Stomach smooth muscle (tissue), 2 donors: ENCODE measurements at regions not wholly inside any gene's neighbourhood (a gene's known extent, or its start where the extent isn't known, plus 50 kb on each side); places are given as distances from the start of the nearest gene placed in this dataset.
"Not testable (repeated sequence)": the region's sequence is repeated elsewhere in the genome, so short reads cannot be mapped to it uniquely, and the experiment has no call there.

Source experiments
- H3K27ac ChIP-seq: one replicate; pipeline ENCODE4 v1.7.0; 2013; ENCODE audit warnings: mild to moderate bottlenecking, low read length, inconsistent platforms
- H3K27me3 ChIP-seq, 2 donors: one replicate each; pipeline ENCODE4 v1.7.0; 2013; ENCODE audit warnings: low read length in 2 of 2; ENCODE audit not compliant: insufficient read depth in 2 of 2, control insufficient read depth in 1 of 2
- H3K36me3 ChIP-seq, 2 donors: one replicate each; pipeline ENCODE4 v1.7.0; 2013; ENCODE audit warnings: low read length in 2 of 2; ENCODE audit not compliant: control insufficient read depth in 2 of 2, insufficient read depth in 2 of 2
- H3K4me1 ChIP-seq: one replicate; pipeline ENCODE4 v1.7.0; 2013; ENCODE audit warnings: low read length; ENCODE audit not compliant: control insufficient read depth, insufficient read depth
- H3K4me3 ChIP-seq, 2 donors: one replicate each; pipeline ENCODE4 v1.7.0; 2013; ENCODE audit warnings: low read length in 2 of 2
- H3K9ac ChIP-seq, 2 donors: one replicate each; pipeline ENCODE4 v1.7.0; 2013; ENCODE audit warnings: low read length in 2 of 2, mild to moderate bottlenecking in 1 of 2
- H3K9me3 ChIP-seq, 2 donors: one replicate each; pipeline ENCODE4 v1.7.0; 2013; ENCODE audit warnings: low read length in 2 of 2; ENCODE audit not compliant: control insufficient read depth in 2 of 2
- donor health status: healthy.
- donor health status: Pancreatic carcinoma.

DNA sequence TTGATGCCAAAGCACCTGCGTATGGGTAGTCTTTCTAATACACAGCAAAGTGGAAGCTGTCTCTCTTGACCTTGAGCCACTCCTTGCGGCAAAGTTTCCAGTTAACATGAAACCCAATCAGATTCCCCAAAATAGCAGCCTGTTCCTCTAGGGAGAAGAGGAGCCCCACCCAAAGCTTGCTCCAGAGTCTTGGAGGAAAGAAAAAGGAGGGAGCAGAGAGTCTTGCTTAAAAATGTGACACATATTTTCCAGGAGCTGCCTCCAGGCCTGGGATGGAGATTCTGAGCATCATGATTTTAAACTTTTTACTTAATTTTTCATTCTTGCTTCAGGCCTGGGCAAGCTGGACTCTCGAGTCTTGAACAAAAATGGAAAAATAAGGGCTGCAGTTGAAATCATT, 223.5 kb upstream of the TNC start:
- H3K9ac ChIP-seq: no peak overlapping the region

GRCh38 chr9:115347776-115348175, 229.8 kb upstream of the TNC start:
- H3K27me3 ChIP-seq, H3K4me1 ChIP-seq, H3K4me3 ChIP-seq, H3K9me3 ChIP-seq, H3K9ac ChIP-seq, H3K27ac ChIP-seq, H3K36me3 ChIP-seq: not testable (repeated sequence)

More for the DNA sequence above, 223.5 kb upstream of the TNC start:
- no peaks in the 10 kb centered on the region for H3K36me3 ChIP-seq
- no peak overlapping the region for H3K4me3 ChIP-seq
- H3K27me3 ChIP-seq: no peaks in the 10 kb centered on the region
- peaks cover 4% of the 10 kb centered on the region for H3K4me1 ChIP-seq
- no peak overlapping the region for H3K27ac ChIP-seq
- H3K9me3 ChIP-seq: no peaks in the 10 kb centered on the region

GRCh38 chr9:115348936-115349335, 231.0 kb upstream of the TNC start:
- H3K4me3 ChIP-seq, H3K9ac ChIP-seq, H3K9me3 ChIP-seq, H3K4me1 ChIP-seq, H3K27ac ChIP-seq, H3K27me3 ChIP-seq, H3K36me3 ChIP-seq: not testable (repeated sequence)

DNA sequence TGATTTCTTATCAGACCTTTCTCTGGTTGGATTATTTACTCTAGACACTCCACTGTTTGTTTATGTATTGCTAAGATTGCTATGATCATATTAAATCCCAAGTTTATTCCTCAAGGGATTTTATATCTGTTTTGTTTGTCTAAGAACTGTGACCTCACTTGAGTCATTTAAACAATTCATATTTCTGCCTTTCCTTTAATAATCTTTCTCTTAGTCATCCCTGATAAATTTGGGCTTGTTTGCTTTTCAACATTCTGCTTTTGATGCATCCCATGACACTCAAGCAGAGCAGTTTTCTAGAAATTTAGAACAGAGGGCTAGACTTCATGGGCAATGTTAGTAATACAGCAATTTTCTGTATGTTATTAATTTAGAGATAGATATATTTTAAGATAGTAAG, 231.6 kb upstream of the TNC start:
- no peaks in the 10 kb centered on the region for H3K9me3 ChIP-seq
- no peak overlapping the region for H3K4me3 ChIP-seq
- H3K27ac ChIP-seq: no peak overlapping the region
- H3K4me1 ChIP-seq: no peaks in the 10 kb centered on the region
- no peaks in the 10 kb centered on the region for H3K36me3 ChIP-seq
- H3K27me3 ChIP-seq: no peaks in the 10 kb centered on the region
- no peak overlapping the region for H3K9ac ChIP-seq

DNA sequence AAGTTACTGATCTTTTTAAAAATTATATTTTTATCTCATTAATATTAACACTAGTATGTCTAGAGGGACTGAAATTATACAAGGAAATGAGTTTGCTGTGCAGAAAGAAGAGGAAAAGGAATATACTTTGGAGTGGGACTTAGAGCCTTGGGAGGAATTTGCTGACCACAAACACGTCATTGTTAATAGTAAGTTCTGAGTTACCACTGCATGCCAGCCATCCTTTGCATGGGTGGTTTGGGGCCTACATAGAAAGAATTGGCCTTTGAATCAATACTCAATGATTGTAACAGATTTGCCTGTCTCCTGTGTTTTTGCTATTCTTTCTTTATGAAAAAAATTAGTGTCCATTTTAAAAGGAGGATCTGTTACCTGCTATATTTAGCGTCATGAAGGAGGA, 232.6 kb upstream of the TNC start:
- H3K4me1 ChIP-seq: no peaks in the 10 kb centered on the region
- H3K36me3 ChIP-seq: no peaks in the 10 kb centered on the region
- no peak overlapping the region for H3K4me3 ChIP-seq
- H3K27ac ChIP-seq: no peak overlapping the region
- no peak overlapping the region for H3K9ac ChIP-seq
- no peaks in the 10 kb centered on the region for H3K27me3 ChIP-seq
- no peaks in the 10 kb centered on the region for H3K9me3 ChIP-seq

- no peaks in the 10 kb centered on the region for H3K9me3 ChIP-seq
- no peaks in the 10 kb centered on the region for H3K4me1 ChIP-seq
- no peak overlapping the region for H3K4me3 ChIP-seq
- no peak overlapping the region for H3K9ac ChIP-seq
- H3K36me3 ChIP-seq: no peaks in the 10 kb centered on the region
- no peaks in the 10 kb centered on the region for H3K27me3 ChIP-seq
- H3K27ac ChIP-seq: no peak overlapping the region
These were observed 235.7 kb upstream of the TNC start for GRCh38 chr9:115353681-115354080.

- H3K36me3 ChIP-seq: no peaks in the 10 kb centered on the region
- no peak overlapping the region for H3K4me3 ChIP-seq
- no peaks in the 10 kb centered on the region for H3K4me1 ChIP-seq
- H3K27ac ChIP-seq: no peak overlapping the region
- no peaks in the 10 kb centered on the region for H3K27me3 ChIP-seq
- no peak overlapping the region for H3K9ac ChIP-seq
- no peaks in the 10 kb centered on the region for H3K9me3 ChIP-seq
These were observed 239.9 kb upstream of the TNC start for GRCh38 chr9:115357821-115358220.

DNA sequence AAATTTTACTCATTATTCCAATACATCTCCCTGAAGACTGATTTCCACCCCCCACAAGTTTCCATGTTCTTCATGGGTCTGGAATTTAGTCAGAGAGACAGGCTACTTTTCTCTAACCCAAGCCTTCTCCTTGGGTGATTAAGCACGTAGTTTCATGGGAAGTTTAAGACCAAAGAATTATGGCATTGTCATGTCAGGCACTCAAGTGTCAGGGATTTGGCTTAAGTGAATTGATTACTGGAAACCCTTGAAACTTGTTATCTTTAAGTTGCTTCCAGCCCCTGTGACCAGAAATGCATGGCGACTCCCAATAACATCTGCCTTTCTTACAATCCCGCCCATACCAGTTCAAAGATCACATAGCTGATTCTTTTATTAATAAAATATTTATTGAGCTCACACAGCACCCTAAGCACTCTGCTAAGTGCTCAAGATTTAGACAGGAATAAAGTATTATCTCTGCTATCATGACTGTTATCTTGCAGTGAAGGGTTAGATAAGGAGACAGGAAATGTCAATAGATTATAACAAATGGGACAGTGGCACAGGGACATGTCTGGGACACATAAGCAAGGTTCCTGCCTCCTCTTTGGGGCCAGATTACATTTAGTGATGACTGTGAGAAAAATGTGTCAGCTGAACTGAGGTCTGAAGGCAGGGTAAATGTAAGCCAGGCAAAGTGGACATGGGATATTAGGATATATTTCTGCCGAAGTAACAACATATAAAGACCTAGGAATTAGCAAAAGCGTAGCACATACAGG, 241.2 kb upstream of the TNC start:
- Histone ChIP-seq H3K27me3 (no peaks in the 10 kb centered on the region), H3K9ac (no peak overlapping the region), H3K4me3 (no peak overlapping the region), H3K9me3 (no peaks in the 10 kb centered on the region), H3K27ac (no peak overlapping the region), H3K36me3 (no peaks in the 10 kb centered on the region), H3K4me1 (no peaks in the 10 kb centered on the region)

GRCh38 chr9:115360122-115360521, 242.2 kb upstream of the TNC start:
- H3K4me3 ChIP-seq: no peak overlapping the region
- no peak overlapping the region for H3K9ac ChIP-seq
- no peak overlapping the region for H3K27ac ChIP-seq
- H3K9me3 ChIP-seq: no peaks in the 10 kb centered on the region
- H3K36me3 ChIP-seq: no peaks in the 10 kb centered on the region
- H3K27me3 ChIP-seq: no peaks in the 10 kb centered on the region
- H3K4me1 ChIP-seq: no peaks in the 10 kb centered on the region

DNA sequence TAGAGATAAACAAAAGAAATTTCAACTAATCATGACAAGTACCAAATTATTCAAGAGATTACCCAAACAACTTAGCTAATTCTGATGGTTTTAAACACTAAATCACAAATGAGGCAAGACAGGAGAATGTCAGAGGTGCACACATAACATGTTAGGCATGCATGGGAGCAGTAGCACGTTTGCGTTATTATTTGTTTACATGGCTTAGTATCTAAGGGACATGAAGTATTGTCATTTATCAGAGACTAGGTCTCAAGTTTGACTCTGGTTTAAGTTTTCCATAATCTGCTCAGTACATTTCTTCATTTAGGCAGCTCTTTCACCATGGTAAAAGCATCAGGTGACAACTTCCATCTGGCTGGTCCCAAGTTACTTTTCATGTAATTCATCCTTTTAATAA, 244.1 kb upstream of the TNC start:
- Histone ChIP-seq H3K9ac (no peak overlapping the region), H3K4me3 (no peak overlapping the region), H3K27ac (no peak overlapping the region), H3K4me1 (no peaks in the 10 kb centered on the region), H3K27me3 (no peaks in the 10 kb centered on the region), H3K9me3 (no peaks in the 10 kb centered on the region), H3K36me3 (no peaks in the 10 kb centered on the region)

- Histone ChIP-seq H3K36me3 (no peaks in the 10 kb centered on the region), H3K9ac (no peak overlapping the region), H3K4me3 (no peak overlapping the region), H3K9me3 (no peaks in the 10 kb centered on the region), H3K27me3 (no peaks in the 10 kb centered on the region), H3K4me1 (no peaks in the 10 kb centered on the region), H3K27ac (no peak overlapping the region)
These were observed 244.7 kb upstream of the TNC start for GRCh38 chr9:115362640-115363039.
